ENCODE measurements at regions not wholly inside any gene's neighbourhood (a gene's known extent, or its start where the extent isn't known, plus 50 kb on each side); places are given as distances from the start of the nearest gene placed in this dataset.

DNA sequence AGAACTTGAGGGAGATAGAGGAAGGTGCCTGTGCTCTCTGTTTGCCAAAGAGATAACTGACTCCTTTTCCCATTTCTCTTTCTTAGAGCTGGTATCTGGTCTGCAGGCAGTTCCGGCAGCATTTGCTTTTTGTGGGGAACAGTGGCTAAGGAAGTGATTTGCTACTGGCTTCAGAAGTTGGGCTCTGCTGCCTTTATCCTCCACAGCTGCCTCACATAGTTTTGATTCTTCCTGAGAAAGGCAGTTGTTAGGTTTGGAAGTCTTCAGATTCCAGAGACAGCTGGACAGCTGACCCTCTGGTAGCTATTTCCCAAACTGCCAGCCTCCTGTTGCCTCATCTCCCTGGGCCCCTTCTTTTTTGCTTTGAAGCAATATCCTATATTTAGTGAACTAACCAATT lies 62.6 kb upstream of the MACF1 start:
- no peak for DNase-seq

GRCh38 chr1:39142401-39143060 lies 62.0 kb upstream of the MACF1 start:
- DNase-seq, result no peak

- DNase-seq, result no peak
These were observed 59.6 kb upstream of the MACF1 start for GRCh38 chr1:39144924-39145323.

DNA sequence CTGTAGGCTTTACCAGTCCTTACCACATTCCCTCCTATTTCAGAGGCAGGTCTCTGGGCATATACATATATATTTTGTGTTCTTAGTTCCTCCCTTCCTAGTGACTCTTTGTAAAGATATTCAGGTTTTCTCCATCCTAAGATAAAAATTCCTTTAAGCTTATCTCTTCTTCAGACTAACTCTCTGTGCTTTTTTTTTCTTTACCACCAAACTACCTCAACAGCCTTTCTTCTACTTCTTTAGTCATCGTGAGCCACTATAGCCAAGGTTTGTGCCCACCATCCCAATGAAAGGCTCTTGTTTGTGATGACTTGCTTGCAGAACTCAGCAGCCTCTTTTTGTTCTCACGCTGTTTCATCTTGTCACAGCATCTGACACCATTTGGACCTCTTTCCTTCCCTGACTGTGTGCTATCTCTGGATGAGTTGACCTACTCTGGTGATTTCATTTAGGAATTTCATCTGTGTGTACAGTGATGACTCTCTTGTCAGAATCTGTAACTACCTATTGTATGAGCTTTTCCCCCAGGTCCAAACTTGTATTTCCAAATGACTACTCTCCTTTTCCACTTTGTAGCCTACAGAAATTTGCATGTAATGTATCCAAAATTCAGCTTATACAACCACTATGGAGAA lies 59.0 kb upstream of the MACF1 start:
- no peak for DNase-seq

GRCh38 chr1:39146681-39147080 lies 57.8 kb upstream of the MACF1 start:
- DNase-seq, result no peak

- no peak for DNase-seq
These were observed 57.1 kb upstream of the MACF1 start for GRCh38 chr1:39147099-39148025.

- DNase-seq, result no peak
These were observed 55.6 kb upstream of the MACF1 start for GRCh38 chr1:39148942-39149341.

- DNase-seq, result no peak
These were observed 55.0 kb upstream of the MACF1 start for GRCh38 chr1:39149509-39149908.

- DNase-seq, result no peak
These were observed 53.7 kb upstream of the MACF1 start for GRCh38 chr1:39150779-39151178.

DNA sequence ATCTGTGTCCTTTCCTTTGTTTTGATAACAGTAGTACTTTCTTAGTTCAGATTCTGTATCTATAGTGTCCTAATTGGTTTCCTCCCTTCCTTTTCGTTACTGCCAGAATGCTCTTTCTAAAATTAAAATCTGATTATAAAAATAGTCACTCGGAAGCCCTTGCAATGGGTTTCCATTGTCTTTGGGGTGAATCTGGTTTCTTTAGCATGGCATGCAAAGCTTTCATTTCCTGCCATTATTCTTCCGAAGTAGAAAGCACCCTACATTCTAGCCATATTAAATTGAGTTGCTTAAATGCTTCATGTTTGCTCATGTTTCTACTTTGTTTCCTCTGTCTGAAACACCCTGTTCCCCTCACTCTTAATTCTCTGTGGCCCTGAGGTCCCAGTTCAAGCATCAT lies 53.2 kb upstream of the MACF1 start:
- no peak for DNase-seq

- DNase-seq, result no peak
These were observed 51.6 kb upstream of the MACF1 start for GRCh38 chr1:39152923-39153322.

- no peak for DNase-seq
These were observed 50.8 kb upstream of the MACF1 start for GRCh38 chr1:39153684-39154083.

DNA sequence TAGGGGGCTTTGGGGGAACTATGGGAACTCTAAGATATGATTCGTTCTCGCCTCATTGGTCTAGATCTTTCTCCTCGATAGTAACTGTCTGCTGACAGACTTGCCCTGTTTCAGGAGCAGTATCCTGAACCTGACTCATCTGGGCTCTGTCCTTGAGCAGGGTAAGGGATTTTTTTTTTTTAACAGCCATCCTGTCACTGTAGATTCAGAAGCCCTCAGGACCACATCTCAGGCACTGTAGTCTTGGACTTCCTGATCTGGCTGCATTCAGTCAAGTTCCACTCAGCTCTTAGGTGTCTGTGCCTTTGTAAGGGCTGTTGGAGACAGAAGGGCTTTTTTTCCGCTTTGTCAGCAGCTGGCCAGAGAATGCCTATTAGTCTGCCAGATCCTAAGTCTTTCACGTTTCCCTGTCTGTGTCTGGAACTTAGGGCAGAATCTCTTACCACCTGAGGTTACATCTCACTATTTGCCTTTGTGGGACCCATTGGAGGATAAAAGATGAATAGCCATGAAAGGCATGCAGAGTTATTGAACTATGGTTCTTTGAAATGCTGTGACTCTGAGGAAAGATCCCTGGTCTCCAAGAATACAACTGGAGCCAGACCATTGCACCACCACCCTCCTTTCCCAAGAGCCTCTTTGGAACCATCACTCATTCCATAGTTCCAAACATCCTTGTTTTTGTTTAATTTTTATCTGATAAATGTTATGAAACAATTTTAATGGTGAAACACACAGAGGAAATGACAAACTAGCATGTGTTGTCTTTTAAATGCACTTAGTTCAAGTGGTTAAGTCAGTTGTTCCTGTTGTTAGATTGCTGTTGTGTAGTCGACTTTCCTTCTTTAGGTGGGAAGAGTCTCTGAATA lies 49.7 kb upstream of the MACF1 start:
- no peak for DNase-seq
